ENCODE measurements at regions not wholly inside any gene's neighbourhood (a gene's known extent, or its start where the extent isn't known, plus 50 kb on each side); places are given as distances from the start of the nearest gene placed in this dataset.

GRCh38 chr1:103265551-103265950, 157.2 kb upstream of the COL11A1 start:
- TF ChIP-seq, protein P1, sequence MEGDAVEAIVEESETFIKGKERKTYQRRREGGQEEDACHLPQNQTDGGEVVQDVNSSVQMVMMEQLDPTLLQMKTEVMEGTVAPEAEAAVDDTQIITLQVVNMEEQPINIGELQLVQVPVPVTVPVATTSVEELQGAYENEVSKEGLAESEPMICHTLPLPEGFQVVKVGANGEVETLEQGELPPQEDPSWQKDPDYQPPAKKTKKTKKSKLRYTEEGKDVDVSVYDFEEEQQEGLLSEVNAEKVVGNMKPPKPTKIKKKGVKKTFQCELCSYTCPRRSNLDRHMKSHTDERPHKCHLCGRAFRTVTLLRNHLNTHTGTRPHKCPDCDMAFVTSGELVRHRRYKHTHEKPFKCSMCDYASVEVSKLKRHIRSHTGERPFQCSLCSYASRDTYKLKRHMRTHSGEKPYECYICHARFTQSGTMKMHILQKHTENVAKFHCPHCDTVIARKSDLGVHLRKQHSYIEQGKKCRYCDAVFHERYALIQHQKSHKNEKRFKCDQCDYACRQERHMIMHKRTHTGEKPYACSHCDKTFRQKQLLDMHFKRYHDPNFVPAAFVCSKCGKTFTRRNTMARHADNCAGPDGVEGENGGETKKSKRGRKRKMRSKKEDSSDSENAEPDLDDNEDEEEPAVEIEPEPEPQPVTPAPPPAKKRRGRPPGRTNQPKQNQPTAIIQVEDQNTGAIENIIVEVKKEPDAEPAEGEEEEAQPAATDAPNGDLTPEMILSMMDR (IDR thresholded peaks at IDR 0.05), result no peak
- TF ChIP-seq EP300 (IDR thresholded peaks at IDR 0.05), result no peak

Measured in sigmoid colon (tissue), 4 donors.